Gastroesophageal sphincter (tissue), 3 donors: ENCODE measurements at regions not wholly inside any gene's neighbourhood (a gene's known extent, or its start where the extent isn't known, plus 50 kb on each side); places are given as distances from the start of the nearest gene placed in this dataset.

Experiments
- POLR2A ChIP-seq, 2 donors: fragments of 450-650 bp; IDR thresholded peaks; one replicate each; pipeline ENCODE4 v1.6.1; 2017; ENCODE audit warnings: antibody characterized with exemption in 2 of 2, mild to moderate bottlenecking in 2 of 2, moderate library complexity in 1 of 2
- TF ChIP-seq, protein P1 (sequence below), 4 experiments: fragments of 200-600 bp in 2 of 4; fragments of 450-650 bp in 2 of 4; sonication (generic) in 1 of 4; IDR thresholded peaks; one replicate each; pipeline ENCODE4 v1.5.1; 2017 to 2019; ENCODE audit warnings: antibody characterized with exemption in 4 of 4, mild to moderate bottlenecking in 2 of 4, moderate library complexity in 2 of 4

DNA sequence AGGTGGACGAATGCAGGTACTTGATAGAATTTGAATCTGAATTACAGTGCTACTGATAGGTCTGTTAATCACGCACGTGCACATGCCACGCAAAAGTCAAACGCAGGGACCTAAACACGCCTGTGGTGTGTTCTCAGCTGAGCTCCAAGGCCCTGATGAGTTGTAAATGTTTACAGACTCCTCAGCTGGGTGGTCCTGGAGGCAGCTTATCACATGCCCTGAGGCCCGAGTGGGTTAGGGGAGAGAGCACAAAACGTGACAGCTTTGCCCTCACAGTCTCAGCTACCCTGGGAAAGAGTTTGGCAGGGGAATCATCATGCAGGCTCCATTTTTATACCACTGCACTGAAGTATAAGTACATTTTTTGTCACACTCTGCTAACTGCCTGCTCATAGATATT lies 68.3 kb upstream of the FAM110C start:
- TF ChIP-seq, protein P1, sequence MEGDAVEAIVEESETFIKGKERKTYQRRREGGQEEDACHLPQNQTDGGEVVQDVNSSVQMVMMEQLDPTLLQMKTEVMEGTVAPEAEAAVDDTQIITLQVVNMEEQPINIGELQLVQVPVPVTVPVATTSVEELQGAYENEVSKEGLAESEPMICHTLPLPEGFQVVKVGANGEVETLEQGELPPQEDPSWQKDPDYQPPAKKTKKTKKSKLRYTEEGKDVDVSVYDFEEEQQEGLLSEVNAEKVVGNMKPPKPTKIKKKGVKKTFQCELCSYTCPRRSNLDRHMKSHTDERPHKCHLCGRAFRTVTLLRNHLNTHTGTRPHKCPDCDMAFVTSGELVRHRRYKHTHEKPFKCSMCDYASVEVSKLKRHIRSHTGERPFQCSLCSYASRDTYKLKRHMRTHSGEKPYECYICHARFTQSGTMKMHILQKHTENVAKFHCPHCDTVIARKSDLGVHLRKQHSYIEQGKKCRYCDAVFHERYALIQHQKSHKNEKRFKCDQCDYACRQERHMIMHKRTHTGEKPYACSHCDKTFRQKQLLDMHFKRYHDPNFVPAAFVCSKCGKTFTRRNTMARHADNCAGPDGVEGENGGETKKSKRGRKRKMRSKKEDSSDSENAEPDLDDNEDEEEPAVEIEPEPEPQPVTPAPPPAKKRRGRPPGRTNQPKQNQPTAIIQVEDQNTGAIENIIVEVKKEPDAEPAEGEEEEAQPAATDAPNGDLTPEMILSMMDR (IDR thresholded peaks at IDR 0.05): no peak
- no peak for TF ChIP-seq POLR2A (IDR thresholded peaks at IDR 0.05)
